SK-N-SH (cell line): ENCODE measurements at regions not wholly inside any gene's neighbourhood (a gene's known extent, or its start where the extent isn't known, plus 50 kb on each side); places are given as distances from the start of the nearest gene placed in this dataset.

Source experiments
- CHD2 ChIP-seq: fragments of 150-350 bp; IDR thresholded peaks from 2 replicates; pipeline ENCODE4 v1.6.1; 2018; ENCODE audit warnings: low read length; ENCODE audit not compliant: partially characterized antibody
- CTCF ChIP-seq: fragments of 200-600 bp; sonication (generic); IDR thresholded peaks from 2 replicates; pipeline ENCODE4 v1.6.1; 2017; ENCODE audit warnings: antibody characterized with exemption, mild to moderate bottlenecking, moderate library complexity
- EP300 ChIP-seq, 2 experiments: IDR thresholded peaks; 2 replicates each; pipeline versions ENCODE4 v1.4.0 to v1.6.1; 2012; ENCODE audit warnings: borderline replicate concordance in 1 of 2, low read depth in 1 of 2, low read length in 1 of 2
- EZH2phosphoT487 ChIP-seq: fragments of 200-600 bp; sonication (generic); IDR thresholded peaks from 2 replicates; pipeline ENCODE4 v1.6.1; 2017; ENCODE audit warnings: low read depth, mixed run types, mild to moderate bottlenecking, antibody characterized with exemption, moderate library complexity, borderline replicate concordance
- MAX ChIP-seq: IDR thresholded peaks from 2 replicates; pipeline ENCODE4 v1.4.0; 2012; ENCODE audit warnings: low read depth
- TCF12 ChIP-seq: IDR thresholded peaks from 2 replicates; pipeline ENCODE4 v1.4.0; 2012

- no peak for TF ChIP-seq CTCF
- TF ChIP-seq CHD2, result no peak
- TF ChIP-seq TCF12, result no peak
- no peak for TF ChIP-seq EP300 (IDR thresholded peaks at IDR 0.05; ENCODE audit: borderline replicate concordance in 1 of 2, low read depth in 1 of 2, low read length in 1 of 2)
- TF ChIP-seq EZH2phosphoT487, result no peak
- no peak for TF ChIP-seq MAX
These were observed 63.6 kb upstream of the CTTNBP2NL start for GRCh38 chr1:112332176-112333150.
